G401 (cell line): ENCODE measurements at regions not wholly inside any gene's neighbourhood (a gene's known extent, or its start where the extent isn't known, plus 50 kb on each side); places are given as distances from the start of the nearest gene placed in this dataset.

ENCODE experiments used
- DNase-seq: peaks from one replicate; pipeline ENCODE4 v3.0.0-alpha.2; 2015; ENCODE audit warnings: low spot score
- in situ Hi-C: cut with HindIII; loops from 2 replicates; pipeline ENCODE4 v1.10.0; 2016; ENCODE audit warnings: low sequenced_read_pairs, mixed read lengths

DNA sequence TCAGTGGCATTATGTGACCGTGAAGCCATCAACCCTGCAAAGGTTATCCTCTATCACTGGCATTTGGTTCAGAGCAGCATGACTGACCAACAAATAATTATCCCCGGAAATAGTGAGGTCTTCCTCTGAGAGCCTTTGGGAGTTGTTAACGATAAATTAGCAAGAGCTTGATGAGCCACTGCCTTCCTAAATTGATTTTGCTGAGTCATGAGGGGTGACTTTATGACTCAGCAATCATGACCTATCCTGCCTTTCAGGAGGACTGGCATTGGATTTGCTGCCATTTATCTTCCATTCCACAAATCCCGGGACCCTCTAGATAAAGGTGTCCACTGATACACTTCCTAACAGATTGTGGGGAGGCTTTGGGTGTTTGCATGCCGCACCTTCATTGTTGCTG, 80.8 kb upstream of the MTNR1B start:
- in situ Hi-C loops: no loop called here
- no peak for DNase-seq

DNA sequence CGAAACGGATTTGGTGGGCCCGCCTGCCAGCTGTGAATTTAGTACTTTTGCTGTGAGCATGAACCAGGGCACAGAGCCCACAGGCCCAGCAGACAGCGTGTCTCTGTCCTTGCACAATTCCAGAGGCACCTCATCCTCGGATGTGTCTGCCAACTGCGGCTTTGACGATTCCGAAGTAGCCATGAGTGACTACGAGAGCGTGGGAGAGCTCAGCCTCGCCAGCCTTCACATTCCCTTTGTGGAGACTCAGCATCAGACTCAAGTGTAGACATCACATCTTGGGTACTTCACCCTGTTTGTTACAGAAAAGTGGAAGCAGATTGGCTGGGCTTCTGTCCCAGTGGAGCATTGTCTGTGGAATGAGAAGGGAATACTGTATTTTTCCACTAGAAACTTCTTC, 78.6 kb upstream of the MTNR1B start:
- in situ Hi-C loops: no loop called here
- no peak for DNase-seq

GRCh38 chr11:92892802-92893684, 76.4 kb upstream of the MTNR1B start:
- DNase-seq: no peak
- in situ Hi-C loops: no loop called here

- in situ Hi-C loops: no loop called here
Measured at GRCh38 chr11:92894197-92894596, 75.3 kb upstream of the MTNR1B start.

DNA sequence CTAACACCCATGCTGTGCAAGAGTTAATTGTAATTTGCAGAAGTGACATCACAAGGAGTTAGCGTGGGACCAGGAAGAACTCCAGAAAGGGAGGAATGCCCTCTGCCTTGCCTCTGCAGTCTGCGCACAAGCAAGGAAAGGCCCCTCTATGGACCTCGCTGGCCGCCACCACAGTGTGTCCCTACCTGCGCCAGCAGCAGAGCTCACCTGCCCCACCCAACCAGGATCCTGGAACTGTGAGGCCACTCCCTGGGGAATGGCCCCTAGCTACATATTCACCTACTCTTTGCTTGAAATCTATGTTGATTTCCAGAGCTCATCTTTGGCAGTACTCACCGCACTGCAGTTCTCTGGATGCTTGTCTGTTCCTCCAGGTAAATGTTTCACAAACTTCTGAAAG, 72.0 kb upstream of the MTNR1B start:
- in situ Hi-C loops: no loop called here

More at GRCh38 chr11:92894197-92894596, 75.3 kb upstream of the MTNR1B start:
- DNase-seq: no peak

DNA sequence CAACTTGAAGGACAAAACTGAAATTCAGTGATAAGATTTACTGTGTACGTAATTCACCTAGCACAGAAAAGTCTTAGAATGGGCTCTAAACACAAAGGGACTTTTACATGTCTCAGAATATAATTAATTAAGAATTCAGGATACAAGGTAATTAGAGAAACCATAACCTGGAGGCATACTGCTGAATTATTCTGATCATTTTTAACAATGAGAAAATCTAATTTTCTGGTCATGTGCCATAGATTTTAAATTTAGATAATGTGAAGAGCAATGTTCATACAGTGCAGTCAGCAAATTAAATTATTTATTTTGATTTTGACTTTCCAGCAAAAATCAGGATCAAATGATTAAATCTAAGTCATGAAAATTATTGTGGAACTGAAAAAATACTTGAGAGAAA, 67.0 kb upstream of the MTNR1B start:
- DNase-seq: no peak
- in situ Hi-C loops: no loop called here

More for the DNA sequence above, 72.0 kb upstream of the MTNR1B start:
- DNase-seq: no peak

DNA sequence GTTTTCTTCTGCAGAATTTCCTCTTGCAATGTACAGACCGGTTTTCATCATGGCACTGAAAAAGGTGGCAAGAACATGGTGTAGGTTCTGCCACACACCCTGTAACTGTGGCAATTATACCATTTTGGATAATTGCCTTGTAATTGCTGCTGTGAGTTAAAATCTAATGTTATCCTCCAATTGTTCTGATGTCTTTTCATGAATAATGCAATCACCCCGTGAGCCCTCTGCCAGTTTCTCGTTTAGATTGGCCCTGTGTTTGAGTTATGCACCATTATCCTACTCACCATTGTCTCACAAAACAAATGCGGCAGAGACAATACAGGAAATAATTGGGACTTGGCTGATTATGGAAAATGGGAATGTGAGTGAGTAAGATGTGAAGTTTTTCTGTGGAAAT, 61.8 kb upstream of the MTNR1B start:
- in situ Hi-C loops: no loop called here
- DNase-seq: no peak

DNA sequence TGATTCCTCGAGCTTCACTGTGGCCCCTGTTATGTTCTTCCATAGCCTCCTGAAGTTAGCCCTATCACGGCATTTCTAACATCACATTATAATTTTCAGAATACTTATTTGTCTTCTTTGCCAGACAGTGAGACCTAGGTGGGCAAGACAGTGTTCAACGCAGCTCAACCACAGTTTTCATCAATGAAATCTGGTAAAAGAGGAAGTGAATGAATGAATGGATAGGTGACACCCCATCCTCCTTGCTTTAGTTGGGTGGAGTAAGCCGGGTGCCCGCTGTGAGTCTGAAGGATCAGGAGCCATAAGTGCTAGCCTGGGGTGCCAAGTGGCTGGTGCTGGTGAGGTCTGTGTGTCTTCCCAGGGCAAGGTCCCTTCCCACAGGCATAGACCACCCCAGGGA, 60.2 kb upstream of the MTNR1B start:
- in situ Hi-C loops: no loop called here
- DNase-seq: no peak

DNA sequence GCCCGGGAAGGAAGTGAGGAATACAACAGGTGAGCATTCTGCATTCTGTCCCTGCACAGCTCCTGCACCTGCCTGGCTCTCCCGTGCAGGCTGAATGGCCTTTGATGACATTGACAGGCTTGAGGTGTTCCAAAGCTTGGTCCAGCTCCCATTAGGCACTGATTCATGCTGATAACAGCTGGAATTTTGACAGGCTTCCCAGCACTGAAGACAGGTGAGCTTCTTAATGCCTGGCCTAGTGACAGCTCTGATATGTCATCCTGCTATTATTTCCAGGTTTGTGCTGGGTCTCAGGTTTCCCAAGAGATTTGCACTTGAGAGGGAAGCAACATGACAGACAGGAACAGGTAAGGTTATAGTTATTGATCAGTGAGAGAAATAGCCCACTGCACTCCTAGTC, 58.0 kb upstream of the MTNR1B start:
- in situ Hi-C loops: no loop called here
- DNase-seq: no peak

GRCh38 chr11:92915551-92915950, 53.9 kb upstream of the MTNR1B start:
- no peak for DNase-seq
- in situ Hi-C loops: no loop called here

- in situ Hi-C loops: no loop called here
- DNase-seq: no peak
Measured at GRCh38 chr11:92916299-92916698, 53.2 kb upstream of the MTNR1B start.

DNA sequence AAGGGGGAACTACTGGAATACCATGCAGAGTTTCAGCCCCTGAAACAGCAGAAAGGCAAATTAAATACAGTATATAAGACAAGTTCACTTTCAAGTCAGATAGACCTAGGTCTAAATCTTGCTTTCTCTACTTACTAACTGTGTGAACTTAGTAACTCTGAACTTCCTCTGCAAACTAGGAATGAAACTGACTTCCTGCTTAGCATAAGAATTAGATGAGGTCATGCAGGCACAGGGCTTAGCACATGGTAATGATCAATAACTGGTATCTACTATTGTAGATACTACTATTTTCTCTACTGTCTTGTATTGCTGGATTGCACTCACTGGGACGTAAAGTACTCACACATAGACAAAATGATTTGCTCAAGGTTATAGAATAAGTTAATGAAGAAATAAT, 51.5 kb upstream of the MTNR1B start:
- in situ Hi-C loops: no loop called here
- DNase-seq: no peak

DNA sequence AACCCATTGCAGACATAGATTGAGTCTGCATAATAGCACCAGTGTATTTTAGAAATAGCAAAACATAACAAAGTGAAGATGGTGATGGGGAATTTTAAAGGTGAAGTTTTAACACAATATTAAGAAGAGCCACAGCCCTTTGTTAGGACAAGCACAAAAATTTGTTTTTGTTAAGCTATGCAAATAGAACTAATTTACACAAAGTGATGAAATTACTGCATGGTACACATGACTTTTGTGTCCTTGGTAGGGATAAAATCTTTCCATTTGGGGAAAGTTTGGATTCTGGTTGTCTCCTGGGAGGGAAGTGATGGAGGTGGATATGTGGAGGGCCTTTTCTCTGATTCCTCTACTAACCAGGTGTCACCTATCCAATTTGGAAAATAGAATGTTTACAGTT, 50.4 kb upstream of the MTNR1B start:
- in situ Hi-C loops: no loop called here
- no peak for DNase-seq
